ENCODE measurements at regions not wholly inside any gene's neighbourhood (a gene's known extent, or its start where the extent isn't known, plus 50 kb on each side); places are given as distances from the start of the nearest gene placed in this dataset.

- Histone ChIP-seq H3K27ac (no peak overlapping the region), H3K9me3 (ENCODE audit: severe bottlenecking) (no peaks in the 10 kb centered on the region), H3K4me3 (ENCODE audit: low read depth, low read length) (no peak overlapping the region), H3K36me3 (no peaks in the 10 kb centered on the region), H3K27me3 (ENCODE audit: insufficient read depth, low read depth, severe bottlenecking) (no peaks in the 10 kb centered on the region)
- no peak for DNase-seq
- TF ChIP-seq, protein P1, sequence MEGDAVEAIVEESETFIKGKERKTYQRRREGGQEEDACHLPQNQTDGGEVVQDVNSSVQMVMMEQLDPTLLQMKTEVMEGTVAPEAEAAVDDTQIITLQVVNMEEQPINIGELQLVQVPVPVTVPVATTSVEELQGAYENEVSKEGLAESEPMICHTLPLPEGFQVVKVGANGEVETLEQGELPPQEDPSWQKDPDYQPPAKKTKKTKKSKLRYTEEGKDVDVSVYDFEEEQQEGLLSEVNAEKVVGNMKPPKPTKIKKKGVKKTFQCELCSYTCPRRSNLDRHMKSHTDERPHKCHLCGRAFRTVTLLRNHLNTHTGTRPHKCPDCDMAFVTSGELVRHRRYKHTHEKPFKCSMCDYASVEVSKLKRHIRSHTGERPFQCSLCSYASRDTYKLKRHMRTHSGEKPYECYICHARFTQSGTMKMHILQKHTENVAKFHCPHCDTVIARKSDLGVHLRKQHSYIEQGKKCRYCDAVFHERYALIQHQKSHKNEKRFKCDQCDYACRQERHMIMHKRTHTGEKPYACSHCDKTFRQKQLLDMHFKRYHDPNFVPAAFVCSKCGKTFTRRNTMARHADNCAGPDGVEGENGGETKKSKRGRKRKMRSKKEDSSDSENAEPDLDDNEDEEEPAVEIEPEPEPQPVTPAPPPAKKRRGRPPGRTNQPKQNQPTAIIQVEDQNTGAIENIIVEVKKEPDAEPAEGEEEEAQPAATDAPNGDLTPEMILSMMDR (IDR thresholded peaks at IDR 0.05; ENCODE audit: low read depth, low read length): no peak
Observed at GRCh38 chr4:126993351-126993750, 639.4 kb upstream of the INTU start.

DNA sequence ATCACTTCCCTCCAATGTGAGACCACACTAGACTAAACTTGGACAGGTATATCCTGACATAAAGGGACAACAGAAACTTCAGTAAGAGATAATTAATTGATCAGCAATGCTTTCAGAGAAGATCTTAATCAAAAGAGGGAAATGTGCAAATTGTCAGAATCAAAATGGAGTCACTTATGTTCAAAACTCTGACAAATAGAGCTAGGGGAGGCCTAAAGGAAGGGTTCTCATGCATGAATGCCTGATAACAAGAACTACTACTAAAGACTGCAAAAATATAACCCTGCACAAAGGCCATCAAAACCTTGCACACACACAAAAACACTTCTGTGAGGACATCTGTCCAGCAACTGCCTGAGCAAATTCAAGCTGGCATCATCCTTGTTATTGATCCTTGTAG is 637.5 kb upstream of the INTU start:
- TF ChIP-seq, protein P1 (IDR thresholded peaks at IDR 0.05; ENCODE audit: low read depth, low read length): no peak
- DNase-seq: no peak
- no peaks in the 10 kb centered on the region for H3K27me3 ChIP-seq (ENCODE audit: insufficient read depth, low read depth, severe bottlenecking)
- H3K36me3 ChIP-seq: no peaks in the 10 kb centered on the region
- H3K27ac ChIP-seq: no peak overlapping the region
- H3K9me3 ChIP-seq (ENCODE audit: severe bottlenecking): no peaks in the 10 kb centered on the region
- H3K4me3 ChIP-seq (ENCODE audit: low read depth, low read length): no peak overlapping the region

- DNase-seq: no peak
- Histone ChIP-seq H3K27me3 (ENCODE audit: insufficient read depth, low read depth, severe bottlenecking) (no peaks in the 10 kb centered on the region), H3K9me3 (ENCODE audit: severe bottlenecking) (no peaks in the 10 kb centered on the region), H3K27ac (no peak overlapping the region), H3K4me3 (ENCODE audit: low read depth, low read length) (no peak overlapping the region), H3K36me3 (no peaks in the 10 kb centered on the region)
- TF ChIP-seq, protein P1 (IDR thresholded peaks at IDR 0.05; ENCODE audit: low read depth, low read length): no peak
Observed at GRCh38 chr4:127000110-127000509, 632.6 kb upstream of the INTU start.

DNA sequence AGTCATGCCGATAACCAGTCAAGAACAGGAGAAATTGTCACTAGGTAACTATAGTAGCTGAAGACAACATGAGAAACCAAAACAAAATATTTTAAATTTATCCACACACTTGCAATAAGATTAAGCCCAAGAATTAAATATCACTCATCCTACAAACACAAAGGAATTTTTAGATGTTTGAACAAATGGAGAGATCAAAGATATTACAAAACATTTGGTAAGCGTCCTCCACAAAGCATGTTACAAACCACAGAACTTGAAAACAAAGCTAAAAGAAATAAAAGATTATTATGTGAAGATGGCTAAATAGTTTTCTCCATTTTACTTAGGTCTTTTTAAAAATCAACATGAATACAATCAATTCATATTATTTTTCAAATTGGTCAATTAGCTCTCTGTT is 631.9 kb upstream of the INTU start:
- no peak for DNase-seq
- Histone ChIP-seq H3K27ac (no peak overlapping the region), H3K27me3 (ENCODE audit: insufficient read depth, low read depth, severe bottlenecking) (no peaks in the 10 kb centered on the region), H3K36me3 (no peaks in the 10 kb centered on the region), H3K9me3 (ENCODE audit: severe bottlenecking) (no peaks in the 10 kb centered on the region), H3K4me3 (ENCODE audit: low read depth, low read length) (no peak overlapping the region)
- TF ChIP-seq, protein P1 (IDR thresholded peaks at IDR 0.05; ENCODE audit: low read depth, low read length): no peak

DNA sequence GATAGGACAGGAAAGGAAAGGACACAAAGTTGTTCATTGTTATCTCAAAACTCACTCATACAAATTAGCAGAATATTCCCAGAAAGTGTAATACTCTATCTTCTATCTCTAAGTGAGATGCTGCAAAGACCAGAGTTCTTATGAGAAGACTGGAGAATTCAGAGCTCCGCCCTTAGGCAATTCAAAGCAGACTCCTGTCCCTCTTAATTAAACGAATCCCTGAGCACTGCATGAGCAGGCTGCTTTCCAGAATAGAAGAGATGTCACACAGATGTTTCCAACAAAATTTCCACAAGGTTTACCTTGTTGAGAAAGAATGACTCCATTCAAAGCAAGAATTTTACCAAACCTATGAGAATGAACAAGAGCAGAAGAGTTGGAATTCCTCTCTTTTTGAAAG is 630.8 kb upstream of the INTU start:
- H3K36me3 ChIP-seq: no peaks in the 10 kb centered on the region
- no peak overlapping the region for H3K27ac ChIP-seq
- no peak for DNase-seq
- TF ChIP-seq, protein P1 (IDR thresholded peaks at IDR 0.05; ENCODE audit: low read depth, low read length): no peak
- H3K27me3 ChIP-seq (ENCODE audit: insufficient read depth, low read depth, severe bottlenecking): no peaks in the 10 kb centered on the region
- H3K9me3 ChIP-seq (ENCODE audit: severe bottlenecking): no peaks in the 10 kb centered on the region
- H3K4me3 ChIP-seq (ENCODE audit: low read depth, low read length): no peak overlapping the region

DNA sequence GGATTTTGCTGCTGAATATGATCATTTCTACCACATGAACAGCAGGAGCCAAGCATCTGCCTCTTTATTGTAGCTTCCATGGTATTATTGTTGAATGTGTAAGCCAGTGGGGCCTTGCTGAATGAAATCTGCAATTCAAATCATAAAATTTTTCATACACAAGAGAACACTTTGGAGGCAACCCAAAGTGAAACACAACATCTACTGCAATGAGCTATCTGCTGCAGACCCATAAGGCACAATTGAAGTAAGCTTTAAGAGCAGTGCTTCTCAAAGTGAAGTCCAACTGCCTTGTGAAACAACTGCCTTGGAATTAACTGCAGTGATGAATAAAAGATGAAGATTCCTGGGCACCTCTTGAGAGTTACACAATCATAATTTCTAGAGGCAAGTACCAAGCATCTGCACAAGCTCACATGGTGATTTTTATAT is 626.3 kb upstream of the INTU start:
- no peaks in the 10 kb centered on the region for H3K36me3 ChIP-seq
- H3K27me3 ChIP-seq (ENCODE audit: insufficient read depth, low read depth, severe bottlenecking): no peaks in the 10 kb centered on the region
- DNase-seq: no peak
- TF ChIP-seq, protein P1 (IDR thresholded peaks at IDR 0.05; ENCODE audit: low read depth, low read length): no peak
- no peak overlapping the region for H3K27ac ChIP-seq
- no peak overlapping the region for H3K4me3 ChIP-seq (ENCODE audit: low read depth, low read length)
- H3K9me3 ChIP-seq (ENCODE audit: severe bottlenecking): no peaks in the 10 kb centered on the region
